ENCODE measurements at regions not wholly inside any gene's neighbourhood (a gene's known extent, or its start where the extent isn't known, plus 50 kb on each side); places are given as distances from the start of the nearest gene placed in this dataset.

DNA sequence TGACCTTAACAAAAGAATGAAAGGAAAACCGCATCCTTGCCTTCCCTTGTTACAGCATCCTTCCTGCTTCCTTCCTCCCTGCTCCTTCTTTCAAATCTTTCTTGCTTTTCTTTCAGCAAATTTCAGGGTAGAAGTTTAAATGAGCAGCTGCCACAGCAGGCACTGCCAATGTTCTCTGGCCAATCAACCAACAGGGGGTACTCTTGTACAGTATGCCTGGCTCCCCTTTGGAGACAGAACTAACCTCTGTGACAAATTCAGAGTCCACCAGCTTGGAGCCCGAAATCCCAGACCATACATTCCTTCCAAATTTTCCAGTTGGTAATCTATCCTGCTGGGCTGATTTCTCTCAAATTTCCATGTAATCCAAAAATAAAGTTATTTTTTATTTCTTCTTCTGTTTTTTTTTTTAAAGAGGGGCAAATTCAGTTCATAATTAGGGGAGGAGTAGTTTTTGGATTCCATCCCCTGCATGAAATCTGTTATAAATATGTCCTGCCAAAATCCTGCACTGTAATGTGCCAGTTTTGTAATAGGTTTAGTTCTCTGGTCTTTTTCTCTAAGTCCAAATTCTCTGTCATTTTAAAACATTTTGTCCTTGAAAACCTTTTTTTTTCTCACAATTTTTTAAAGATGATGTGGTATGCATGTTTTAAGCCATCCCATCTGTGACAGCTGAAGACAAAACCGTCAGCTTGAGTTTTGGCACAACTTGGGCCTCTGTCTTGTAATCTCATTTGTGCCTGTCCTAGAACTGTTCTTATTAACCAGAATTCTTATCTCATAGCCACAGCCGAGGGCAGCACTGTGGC, 610.0 kb upstream of the LMO3 start:
- TF ChIP-seq, protein P1, sequence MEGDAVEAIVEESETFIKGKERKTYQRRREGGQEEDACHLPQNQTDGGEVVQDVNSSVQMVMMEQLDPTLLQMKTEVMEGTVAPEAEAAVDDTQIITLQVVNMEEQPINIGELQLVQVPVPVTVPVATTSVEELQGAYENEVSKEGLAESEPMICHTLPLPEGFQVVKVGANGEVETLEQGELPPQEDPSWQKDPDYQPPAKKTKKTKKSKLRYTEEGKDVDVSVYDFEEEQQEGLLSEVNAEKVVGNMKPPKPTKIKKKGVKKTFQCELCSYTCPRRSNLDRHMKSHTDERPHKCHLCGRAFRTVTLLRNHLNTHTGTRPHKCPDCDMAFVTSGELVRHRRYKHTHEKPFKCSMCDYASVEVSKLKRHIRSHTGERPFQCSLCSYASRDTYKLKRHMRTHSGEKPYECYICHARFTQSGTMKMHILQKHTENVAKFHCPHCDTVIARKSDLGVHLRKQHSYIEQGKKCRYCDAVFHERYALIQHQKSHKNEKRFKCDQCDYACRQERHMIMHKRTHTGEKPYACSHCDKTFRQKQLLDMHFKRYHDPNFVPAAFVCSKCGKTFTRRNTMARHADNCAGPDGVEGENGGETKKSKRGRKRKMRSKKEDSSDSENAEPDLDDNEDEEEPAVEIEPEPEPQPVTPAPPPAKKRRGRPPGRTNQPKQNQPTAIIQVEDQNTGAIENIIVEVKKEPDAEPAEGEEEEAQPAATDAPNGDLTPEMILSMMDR (IDR thresholded peaks at IDR 0.05): no peak
- TF ChIP-seq POLR2A (IDR thresholded peaks at IDR 0.05): no peak

Data from uterus (tissue), 2 donors.